Right lung (tissue), 2 donors: ENCODE measurements at regions not wholly inside any gene's neighbourhood (a gene's known extent, or its start where the extent isn't known, plus 50 kb on each side); places are given as distances from the start of the nearest gene placed in this dataset.
"Not testable (repeated sequence)": the region's sequence is repeated elsewhere in the genome, so short reads cannot be mapped to it uniquely, and the experiment has no call there.

Source experiments
- DNase-seq, 2 donors: peaks; one replicate each; pipeline ENCODE4 v3.0.0-alpha.2; 2013

DNA sequence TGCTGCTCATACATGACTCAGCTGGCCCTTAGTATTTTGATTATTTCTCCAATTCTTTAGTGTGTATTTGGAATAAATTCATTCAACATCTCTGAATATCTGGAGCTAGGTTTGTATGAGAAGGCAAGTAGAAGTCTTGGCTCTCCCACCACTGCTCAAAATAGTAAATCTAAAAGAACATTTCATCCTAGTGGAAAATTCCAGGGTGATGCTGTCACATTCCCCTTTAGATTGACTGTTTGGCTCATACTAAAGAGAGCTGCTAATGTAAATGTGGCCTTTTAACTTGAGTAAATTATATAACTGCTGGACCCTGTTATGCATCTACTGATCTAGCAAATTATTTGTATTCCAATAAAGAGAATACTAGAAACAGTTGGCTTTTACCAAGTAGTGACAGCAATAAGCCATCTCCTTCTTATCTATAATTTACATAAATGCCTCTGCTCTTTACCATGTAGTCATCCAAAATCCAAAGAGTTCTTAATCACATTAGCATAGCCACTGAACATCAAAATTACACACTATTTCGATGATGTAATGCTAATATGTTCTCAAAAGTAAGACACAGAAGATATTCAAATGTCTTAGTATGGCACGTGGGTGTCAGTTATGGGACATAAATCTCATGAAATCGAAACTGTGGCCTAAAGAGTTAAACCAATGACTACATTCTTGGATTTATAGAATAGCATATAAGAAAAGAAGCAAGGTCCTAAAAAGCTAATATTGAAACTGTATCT, 86.9 kb upstream of the KCND2 start:
- no peak for DNase-seq

DNA sequence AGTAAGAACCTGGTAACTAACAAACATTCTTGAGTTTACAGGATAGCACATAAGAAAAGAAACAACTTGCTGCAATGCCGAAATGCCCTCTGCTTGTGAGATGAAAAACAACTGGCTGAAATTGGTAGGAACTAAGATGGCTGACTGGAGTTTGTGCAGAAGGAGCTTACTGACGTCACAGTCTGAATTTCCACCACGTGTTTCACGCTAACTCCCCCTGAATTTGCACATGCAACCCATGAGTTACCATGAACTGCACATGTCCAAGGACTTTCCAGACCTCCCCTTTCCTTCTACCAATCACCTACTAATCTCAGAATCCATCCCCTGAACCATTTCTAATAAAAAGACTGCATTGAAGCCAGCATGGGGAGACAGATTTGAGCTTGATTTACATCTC, 86.3 kb upstream of the KCND2 start:
- no peak for DNase-seq

DNA sequence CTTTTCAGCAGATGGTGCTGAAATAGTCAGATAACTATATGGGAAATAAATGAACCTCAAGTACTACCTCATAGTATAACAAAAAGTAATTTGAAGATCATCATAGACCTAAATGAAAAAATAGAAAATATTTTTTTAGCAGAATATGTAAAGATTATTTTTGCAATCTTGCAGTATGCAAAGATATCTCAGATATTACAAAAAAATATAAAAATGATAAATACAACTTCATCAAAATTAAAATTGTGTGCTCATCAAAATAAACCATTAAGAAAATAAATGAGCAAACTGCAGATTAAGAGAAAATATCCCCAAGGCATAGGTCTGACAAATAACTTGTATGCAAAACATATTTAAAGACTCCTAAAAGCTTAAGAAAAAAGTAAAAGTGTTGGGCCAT, 83.4 kb upstream of the KCND2 start:
- DNase-seq: no peak

DNA sequence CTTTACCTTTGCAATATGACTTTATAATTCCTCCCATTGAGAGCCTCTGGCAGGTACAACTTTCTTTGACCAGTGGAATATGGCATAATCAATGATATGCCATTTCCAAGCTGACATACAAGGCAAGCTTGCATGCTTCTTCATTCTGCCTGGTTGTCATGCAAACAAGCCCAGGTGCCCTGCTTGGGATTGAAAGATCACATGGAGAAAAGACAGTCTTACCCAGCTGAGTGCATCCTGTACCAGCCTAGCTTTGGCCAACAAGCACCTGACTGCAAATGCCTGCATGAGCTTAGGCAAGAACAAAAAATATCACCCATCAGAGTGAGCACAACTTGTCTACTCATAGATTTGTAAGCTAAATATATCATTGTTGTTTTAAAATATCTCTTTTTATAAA, 82.9 kb upstream of the KCND2 start:
- no peak for DNase-seq

DNA sequence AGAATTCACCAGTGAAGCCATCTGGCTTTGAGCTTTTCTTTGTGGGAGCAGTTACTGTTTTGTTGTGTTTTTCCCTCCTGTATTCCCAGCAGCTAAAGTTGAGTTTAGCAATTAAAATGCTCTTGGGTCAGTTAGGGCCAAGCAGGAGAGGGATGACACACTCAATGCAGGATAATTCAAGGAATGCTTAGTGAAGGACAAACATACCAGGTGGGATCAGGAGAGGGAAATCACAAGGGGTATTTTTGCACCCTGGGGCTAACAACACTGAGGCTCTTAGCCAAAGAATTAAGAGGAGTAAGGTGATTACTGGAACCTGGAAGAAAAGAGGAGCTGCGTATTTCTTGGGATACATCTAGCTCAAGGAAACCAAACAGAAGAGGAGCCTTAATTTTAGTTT, 82.4 kb upstream of the KCND2 start:
- no peak for DNase-seq

DNA sequence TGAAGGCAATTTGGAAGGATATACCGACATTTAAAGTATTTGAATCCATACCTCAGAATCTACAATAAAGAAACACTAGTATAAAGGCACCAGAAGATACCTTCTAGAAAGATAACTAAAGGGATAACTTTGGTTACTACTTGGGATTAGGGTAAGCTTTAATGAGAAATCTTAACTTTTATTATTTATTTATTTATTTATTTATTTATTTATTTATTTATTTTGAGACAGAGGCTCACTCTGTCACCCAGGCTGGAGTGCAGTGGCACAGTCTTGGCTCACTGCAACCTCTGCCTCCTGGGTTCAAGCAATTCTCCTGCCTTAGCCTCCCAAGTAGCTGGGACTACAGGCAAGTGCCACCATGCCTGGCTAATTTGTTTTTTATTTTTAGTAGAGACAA, 81.6 kb upstream of the KCND2 start:
- not testable (repeated sequence) for DNase-seq

DNA sequence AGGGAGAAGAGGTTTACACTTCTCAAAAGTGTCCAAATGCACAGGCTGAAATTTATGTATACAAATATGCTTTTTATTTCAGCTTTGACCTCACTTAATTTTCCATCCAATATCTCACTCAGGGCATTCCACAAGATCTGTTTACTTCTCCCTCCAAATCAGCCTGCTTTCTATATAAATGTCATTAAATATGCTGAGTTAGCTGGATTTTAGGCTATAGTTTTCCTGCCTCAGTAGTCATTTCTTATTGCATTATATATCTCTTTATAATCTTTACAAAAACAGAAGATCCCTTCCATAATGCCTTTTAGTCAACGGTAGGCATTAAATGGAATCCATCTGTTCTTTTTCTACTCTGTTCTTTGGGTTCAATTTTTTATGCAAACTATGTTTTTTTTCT, 71.7 kb upstream of the KCND2 start:
- DNase-seq: no peak

DNA sequence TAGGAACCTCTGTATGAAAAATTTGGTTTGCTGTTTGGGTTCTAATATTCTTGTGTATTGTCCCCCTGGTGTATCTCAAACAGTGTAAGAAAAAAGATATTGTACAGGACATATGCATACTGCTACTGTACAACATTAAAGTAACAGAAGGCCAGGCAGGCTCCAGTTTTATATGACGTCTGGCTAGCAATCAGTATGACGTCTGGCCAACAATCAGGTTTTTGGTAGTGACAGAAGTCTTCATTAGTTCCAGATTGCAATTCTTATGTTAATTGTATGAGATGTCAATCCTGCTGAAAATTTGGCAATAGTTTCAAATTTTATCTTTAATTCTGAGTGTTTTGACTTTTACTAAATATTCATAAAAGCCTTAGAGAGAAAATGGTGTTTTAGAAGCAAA, 67.9 kb upstream of the KCND2 start:
- no peak for DNase-seq

DNA sequence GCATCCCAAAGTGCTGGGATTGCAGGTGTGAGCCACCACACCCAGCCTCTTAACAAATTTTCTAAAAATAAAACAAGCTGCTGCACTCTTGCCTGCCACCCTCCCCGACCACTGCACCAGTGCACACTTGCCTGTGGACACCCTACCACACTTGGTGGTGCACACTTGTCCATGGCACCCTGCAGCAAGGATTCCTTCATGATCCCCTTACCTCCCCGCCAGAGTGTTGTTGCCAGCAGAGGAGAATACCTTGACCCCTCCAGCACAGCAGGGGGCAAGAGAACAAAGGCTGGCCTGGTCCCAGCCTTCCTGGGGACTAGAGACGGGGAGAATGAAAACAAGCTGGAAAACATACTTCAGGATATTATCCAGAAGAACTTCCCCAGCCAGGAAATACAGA, 65.9 kb upstream of the KCND2 start:
- no peak for DNase-seq

DNA sequence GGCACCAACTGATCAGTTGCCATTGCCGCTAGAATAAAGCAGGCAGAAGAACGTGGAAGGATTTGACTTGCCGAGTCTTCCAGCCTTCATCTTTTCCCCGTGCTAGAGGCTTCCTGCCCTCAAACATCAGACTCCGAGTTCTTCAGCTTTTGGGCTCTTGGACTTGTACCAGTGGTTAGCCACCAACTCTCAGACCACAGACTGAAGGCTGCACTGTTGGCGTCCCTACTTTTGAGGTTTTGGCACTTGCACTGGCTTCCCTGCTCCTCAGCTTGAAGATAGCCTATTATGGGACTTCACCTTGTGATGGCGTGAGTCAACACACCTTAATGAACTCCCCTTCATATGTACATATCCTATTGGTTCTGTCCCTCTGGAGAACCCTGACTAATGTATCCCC, 57.3 kb upstream of the KCND2 start:
- DNase-seq: no peak

DNA sequence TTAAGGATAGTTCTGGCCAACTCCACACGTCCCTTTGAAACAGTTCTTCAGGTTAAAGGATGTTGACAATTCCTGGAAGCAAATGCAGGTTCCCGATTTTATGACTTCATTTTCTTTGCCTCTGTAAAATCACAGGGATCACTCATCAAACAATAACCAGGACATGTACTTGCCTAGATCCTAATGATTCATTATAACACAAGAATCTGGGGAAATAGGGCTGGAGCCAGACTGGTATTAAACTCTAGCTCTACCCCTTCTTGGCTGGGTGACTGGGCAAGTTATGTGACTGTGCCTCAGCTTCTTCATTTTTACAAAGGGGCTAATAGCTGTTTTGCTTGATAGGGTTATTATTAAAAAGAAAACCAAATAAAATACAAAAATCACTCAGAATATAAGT, 56.0 kb upstream of the KCND2 start:
- no peak for DNase-seq

DNA sequence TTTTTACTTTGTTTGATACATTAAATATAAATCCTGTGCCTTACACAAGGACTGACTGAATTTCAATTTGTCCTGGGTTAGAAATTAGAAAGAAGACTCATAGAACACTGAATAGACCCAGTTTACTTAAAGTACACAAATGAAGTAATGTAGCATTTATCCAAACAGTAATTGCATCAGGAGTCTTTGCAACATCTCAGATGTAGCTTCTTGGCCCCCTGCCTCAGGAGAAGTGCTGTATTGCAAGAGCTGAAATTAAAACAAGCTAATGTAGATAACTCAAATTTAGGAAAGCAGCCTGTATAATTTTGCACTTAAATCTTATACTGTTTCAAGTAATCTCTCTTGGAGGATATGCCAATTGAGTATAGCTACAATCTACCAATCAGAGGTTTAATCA, 54.3 kb upstream of the KCND2 start:
- DNase-seq: peak; percentile 38 to 46

DNA sequence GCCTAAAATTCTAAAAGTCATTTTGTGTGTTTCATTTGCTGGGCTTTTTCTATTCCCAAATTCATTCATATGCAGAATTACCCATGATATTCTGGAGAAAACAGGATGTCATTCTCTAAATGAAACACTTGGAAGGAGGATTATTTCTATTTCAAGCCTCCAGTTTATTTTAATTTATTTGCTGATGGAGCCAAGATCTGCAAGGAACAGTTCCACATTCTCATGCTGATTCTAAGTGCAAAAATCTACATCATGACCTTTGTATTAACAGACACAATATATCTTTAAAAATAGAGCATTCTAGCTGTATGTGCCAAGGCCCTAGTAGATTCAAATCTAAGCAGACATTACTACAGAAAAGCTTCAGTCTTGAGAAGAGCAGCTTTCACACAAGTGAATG, 51.3 kb upstream of the KCND2 start:
- no peak for DNase-seq
